GM19025 (cell line): ENCODE measurements at regions not wholly inside any gene's neighbourhood (a gene's known extent, or its start where the extent isn't known, plus 50 kb on each side); places are given as distances from the start of the nearest gene placed in this dataset.
"Not testable (repeated sequence)": the region's sequence is repeated elsewhere in the genome, so short reads cannot be mapped to it uniquely, and the experiment has no call there.

Source experiments
- ATAC-seq: cut with Tn5 transposase; IDR thresholded peaks from one replicate; pipeline ENCODE4 v1.9.1; 2021; ENCODE audit warnings: mild to moderate bottlenecking, low read depth, moderate library complexity; ENCODE audit not compliant: unreplicated experiment

GRCh38 chr6:97449444-97449966 is 166.5 kb upstream of the MMS22L start:
- no peak for ATAC-seq

GRCh38 chr6:97450087-97450486 is 167.1 kb upstream of the MMS22L start:
- ATAC-seq, result no peak

- ATAC-seq, result no peak
Observed at GRCh38 chr6:97456070-97456469, 173.1 kb upstream of the MMS22L start.

DNA sequence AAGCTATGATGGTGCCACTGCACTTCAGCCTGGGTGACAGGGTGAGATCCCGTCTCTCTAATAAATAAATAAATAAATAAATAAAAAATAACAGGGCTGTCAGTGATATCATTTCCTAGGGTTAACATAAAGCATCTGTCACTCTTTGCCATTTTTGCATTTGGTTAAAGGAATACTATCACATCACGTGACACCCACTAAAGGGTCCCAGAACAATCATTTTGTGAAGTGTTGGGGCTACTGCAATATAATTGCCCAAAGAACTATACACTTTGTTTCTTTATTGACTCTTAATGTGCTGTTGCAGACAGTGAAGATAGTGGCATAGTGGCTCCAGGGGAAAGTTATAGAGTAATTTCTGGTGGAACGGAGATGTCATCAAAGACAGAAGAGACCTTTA is 176.5 kb upstream of the MMS22L start:
- no peak for ATAC-seq

DNA sequence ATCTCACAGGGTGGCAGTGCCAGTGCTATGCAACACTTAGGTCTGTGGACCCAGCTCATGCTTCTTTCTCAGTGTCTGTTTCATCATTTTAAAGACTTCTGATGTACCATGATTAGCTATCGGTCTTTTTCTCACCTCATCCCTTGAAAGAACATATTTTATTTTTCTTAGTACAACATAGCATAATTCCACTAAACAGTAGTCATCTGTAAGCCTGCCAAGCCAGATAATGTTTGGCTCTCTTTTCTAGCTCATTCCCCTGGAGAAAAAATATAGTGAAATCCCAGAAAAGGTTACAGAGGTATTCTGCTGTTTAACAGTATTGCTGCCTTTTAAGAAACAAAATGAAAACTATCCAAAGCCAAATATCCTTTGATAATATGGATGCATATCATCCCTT is 177.0 kb upstream of the MMS22L start:
- no peak for ATAC-seq

GRCh38 chr6:97460394-97461080 is 177.5 kb upstream of the MMS22L start:
- ATAC-seq, result no peak

DNA sequence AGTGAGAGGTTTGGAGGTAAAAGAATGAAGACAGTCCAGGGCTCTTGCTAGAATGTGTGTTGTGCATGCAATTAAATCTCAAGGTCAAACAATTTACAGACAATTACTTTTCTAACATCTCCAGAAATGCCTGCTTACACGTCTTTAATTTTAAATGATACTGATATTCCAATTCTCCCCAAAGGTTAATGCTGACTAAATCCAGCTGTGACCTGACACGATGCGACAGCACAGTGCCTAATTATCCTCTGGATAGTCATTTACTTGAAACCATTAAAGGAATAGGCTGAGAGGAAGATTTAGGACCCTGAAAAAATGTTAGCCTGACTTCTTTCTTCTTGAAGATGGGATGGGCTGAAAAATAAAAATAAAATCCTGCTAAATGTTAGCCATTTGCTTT is 178.2 kb upstream of the MMS22L start:
- no peak for ATAC-seq

GRCh38 chr6:97462031-97462430 is 179.0 kb upstream of the MMS22L start:
- no peak for ATAC-seq

DNA sequence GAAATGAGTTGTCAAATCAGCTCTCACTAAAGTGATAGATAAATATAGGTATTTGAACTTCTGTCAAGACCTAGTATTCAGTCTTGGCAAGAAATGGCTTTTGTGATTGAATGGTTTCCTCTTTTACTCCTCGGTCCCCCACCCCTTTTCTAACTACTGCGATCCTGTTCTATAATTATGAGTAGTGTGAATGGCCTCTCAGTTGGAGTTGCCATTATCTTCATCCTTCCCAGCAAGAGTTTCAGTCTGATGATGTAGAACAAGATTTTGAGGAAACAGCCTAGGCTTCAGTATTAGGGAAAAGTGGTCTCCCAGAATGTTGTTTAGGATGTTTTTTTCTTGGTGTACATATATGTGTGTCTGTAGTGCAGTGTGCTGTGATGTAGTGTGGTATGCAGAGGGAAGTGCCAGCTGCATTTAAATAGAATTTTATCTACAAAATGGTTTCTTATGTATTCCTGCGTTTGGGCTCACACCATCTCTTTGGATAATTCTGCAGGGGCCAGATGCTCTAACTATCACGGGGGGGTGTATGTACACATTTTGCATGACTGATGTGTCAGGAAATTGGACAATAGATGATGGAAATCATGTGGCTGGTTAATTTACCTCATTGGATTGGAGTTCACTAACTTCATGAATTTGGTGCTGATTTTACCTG is 180.1 kb upstream of the MMS22L start:
- ATAC-seq, result no peak

- ATAC-seq, result no peak
Observed at GRCh38 chr6:97465877-97466561, 183.0 kb upstream of the MMS22L start.

DNA sequence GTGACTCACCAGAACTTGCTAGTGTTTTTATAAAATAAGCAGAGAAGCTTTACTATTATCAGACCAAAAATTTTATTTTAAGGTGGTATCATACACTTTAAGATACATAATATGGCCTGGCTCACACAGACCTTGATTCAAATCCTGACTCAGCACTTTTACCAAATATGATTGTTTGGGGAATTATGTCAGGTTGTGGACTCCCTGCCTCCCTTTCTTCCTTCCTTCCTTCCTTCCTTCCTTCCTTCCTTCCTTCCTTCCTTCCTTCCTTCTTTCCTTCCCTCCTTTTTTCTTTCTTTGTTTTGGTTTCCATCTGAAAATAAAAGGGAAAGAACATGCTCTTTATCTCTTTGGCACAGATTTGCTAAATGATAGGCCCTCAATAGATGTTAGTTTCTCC is 186.0 kb upstream of the MMS22L start:
- ATAC-seq, result no peak

DNA sequence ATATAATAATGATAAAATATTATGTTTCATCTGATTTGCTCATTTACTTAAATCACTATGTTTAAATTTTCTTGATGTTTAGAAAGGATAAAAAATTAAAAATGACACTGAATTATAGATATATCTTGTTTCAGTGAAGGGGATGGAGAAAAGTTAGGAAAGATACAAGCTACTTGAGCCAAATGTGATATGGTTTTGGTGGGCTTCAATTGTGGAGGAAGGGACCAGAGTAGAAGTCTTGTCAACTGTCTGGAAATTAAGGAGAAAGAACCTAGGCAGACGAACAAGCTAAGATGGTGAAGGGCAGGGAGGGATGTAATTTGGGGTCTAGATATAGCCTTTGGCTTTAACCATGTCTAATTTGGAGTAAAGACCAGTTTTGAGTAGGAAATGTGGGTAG is 186.4 kb upstream of the MMS22L start:
- no peak for ATAC-seq

DNA sequence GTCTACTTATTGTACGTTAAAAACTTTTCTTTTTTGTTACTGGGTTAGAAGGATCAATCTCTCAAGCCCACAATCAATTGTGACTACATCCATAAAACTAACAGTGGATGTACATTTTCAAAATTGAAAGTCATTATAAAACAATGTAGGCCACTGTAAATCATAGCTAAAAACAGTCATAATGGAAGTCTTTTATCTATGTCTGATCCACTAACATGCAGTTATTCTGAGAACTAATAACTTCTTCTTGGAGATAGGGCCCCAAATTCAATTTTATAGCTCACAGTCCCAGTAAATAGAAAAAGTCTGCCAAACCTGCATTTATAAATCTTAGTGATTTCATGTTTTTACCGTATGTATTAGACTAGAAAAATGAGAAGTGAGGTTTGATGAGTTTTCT is 187.3 kb upstream of the MMS22L start:
- no peak for ATAC-seq

- ATAC-seq, result no peak
Observed at GRCh38 chr6:97473979-97474378, 191.0 kb upstream of the MMS22L start.

- peak; percentile 99 for ATAC-seq
Observed at GRCh38 chr6:97497713-97498331, 214.8 kb upstream of the MMS22L start.

- no peak for ATAC-seq
Observed at GRCh38 chr6:97501853-97502252, 218.8 kb upstream of the MMS22L start.

DNA sequence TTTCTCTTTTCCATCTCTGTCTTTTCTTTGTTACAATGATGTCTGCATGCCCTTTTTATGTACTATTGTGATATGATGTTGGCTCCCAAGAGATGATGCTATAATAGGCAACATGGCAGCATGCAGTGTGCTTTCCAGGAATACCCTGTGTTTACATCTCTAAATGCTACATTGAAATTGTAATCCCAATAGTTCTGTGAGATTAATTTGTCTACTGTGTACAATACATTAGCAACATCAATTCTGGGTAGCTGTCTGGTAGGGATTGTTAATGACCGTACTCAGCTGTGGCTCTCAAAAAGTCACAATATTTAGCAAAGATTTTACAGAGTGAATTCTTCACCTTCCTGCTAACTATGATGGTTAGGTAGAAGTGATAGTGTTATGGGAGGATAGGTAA is 225.6 kb upstream of the MMS22L start:
- no peak for ATAC-seq

GRCh38 chr6:97513260-97513659 is 230.2 kb upstream of the MMS22L start:
- ATAC-seq, result not testable (repeated sequence)

DNA sequence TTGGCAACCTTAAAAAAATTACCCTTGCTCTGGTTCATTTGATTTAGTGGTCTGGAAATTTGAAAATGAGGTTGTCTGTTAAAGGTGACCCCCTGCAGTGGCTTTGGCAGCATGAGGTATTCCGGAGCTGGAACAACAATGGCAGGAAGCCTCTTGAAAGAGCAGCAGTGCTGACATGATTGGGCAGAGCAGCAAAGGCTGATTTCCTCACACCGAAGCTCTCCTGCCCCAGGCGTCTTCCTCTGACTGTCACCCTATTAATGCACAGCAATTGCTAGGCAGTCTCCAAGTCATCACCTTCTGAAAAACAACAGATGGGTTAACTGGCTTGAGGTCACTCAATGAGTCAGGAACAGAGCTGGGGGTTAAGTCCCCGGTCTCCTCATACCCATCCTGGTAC is 241.8 kb upstream of the MMS22L start:
- no peak for ATAC-seq

GRCh38 chr6:97535800-97536199 is 252.8 kb upstream of the MMS22L start:
- no peak for ATAC-seq

- no peak for ATAC-seq
Observed at GRCh38 chr6:97548354-97548753, 265.3 kb upstream of the MMS22L start.
